Astrocyte (in vitro differentiated cells and primary cell): ENCODE measurements at regions not wholly inside any gene's neighbourhood (a gene's known extent, or its start where the extent isn't known, plus 50 kb on each side); places are given as distances from the start of the nearest gene placed in this dataset.

Experiments used
- CTCF ChIP-seq: IDR thresholded peaks from 2 replicates; pipeline ENCODE4 v1.5.1; 2011; ENCODE audit warnings: low read depth, mild to moderate bottlenecking, inconsistent platforms, low read length, moderate library complexity; ENCODE audit not compliant: insufficient read depth
- EZH2 ChIP-seq: IDR thresholded peaks from 2 replicates; pipeline ENCODE4 v1.6.1; 2012; ENCODE audit warnings: mild to moderate bottlenecking, low read length, inconsistent platforms; ENCODE audit not compliant: insufficient read depth

- TF ChIP-seq EZH2 (no peak), CTCF (no peak)
These were observed 477.0 kb downstream of the TBC1D22A start for GRCh38 chr22:47239474-47239860.
